K562 (cell line): ENCODE measurements at regions not wholly inside any gene's neighbourhood (a gene's known extent, or its start where the extent isn't known, plus 50 kb on each side); places are given as distances from the start of the nearest gene placed in this dataset.
A peak's percentile ranks its signal among the peaks of the same experiment; 100 is the strongest.

Experiments used
- CBX2 ChIP-seq: fragments of 200-600 bp; sonication (generic); IDR thresholded peaks from one replicate; pipeline ENCODE4 v1.6.1; 2012; ENCODE audit warnings: mild to moderate bottlenecking, low read length, inconsistent platforms; ENCODE audit not compliant: insufficient read depth, poor library complexity, severe bottlenecking
- ETV5 ChIP-seq: sonication (generic); formaldehyde crosslinking; IDR thresholded peaks from 2 replicates; pipeline ENCODE4 v1.4.0; 2020; ENCODE audit warnings: low read depth, mild to moderate bottlenecking, missing genetic modification reagents
- GTF2A2 ChIP-seq: IDR thresholded peaks from 2 replicates; pipeline ENCODE4 v1.6.1; 2016; ENCODE audit warnings: mild to moderate bottlenecking, missing genetic modification characterization, missing compliant biosample characterization
- JUN ChIP-seq, 2 experiments: sonication (generic) in 1 of 2; formaldehyde crosslinking in 1 of 2; IDR thresholded peaks; 2 replicates each; pipeline versions ENCODE4 v1.6.1 to v1.8.0; 2012 to 2022; ENCODE audit warnings: borderline replicate concordance in 2 of 2, mild to moderate bottlenecking in 2 of 2, improper control_type of control experiment in 1 of 2, low read depth in 1 of 2, low read length in 1 of 2, missing genetic modification reagents in 1 of 2
- KAT8 ChIP-seq: fragments of 450-650 bp; IDR thresholded peaks from 2 replicates; pipeline ENCODE4 v1.6.1; 2016; ENCODE audit warnings: low read depth, mild to moderate bottlenecking
- NEUROD1 ChIP-seq: fragments of 150-350 bp; IDR thresholded peaks from 2 replicates; pipeline ENCODE4 v1.6.1; 2014; ENCODE audit warnings: borderline replicate concordance, low read length, low read depth; ENCODE audit not compliant: partially characterized antibody
- PHF20 ChIP-seq: fragments of 450-650 bp; IDR thresholded peaks from 2 replicates; pipeline ENCODE4 v1.6.1; 2018; ENCODE audit not compliant: partially characterized antibody
- PRPF4 ChIP-seq: fragments of 200-400 bp; formaldehyde crosslinking; IDR thresholded peaks from one replicate; pipeline ENCODE4 v1.6.1; 2017; ENCODE audit warnings: low read length, low read depth, mild to moderate bottlenecking; ENCODE audit not compliant: insufficient read depth, poor library complexity, severe bottlenecking
- PURB ChIP-seq: sonication (generic); formaldehyde crosslinking; IDR thresholded peaks from 2 replicates; pipeline ENCODE4 v1.9.0; 2021; ENCODE audit warnings: low read depth, mild to moderate bottlenecking, missing genetic modification reagents
- RCOR1 ChIP-seq, 2 experiments: IDR thresholded peaks; 2 replicates each; pipeline ENCODE4 v1.6.1; 2012; ENCODE audit warnings: low read depth in 2 of 2, low read length in 2 of 2, borderline replicate concordance in 1 of 2, improper control_type of control experiment in 1 of 2
- SMARCE1 ChIP-seq: fragments of 450-650 bp; IDR thresholded peaks from 2 replicates; pipeline ENCODE4 v1.7.1; 2016; ENCODE audit warnings: mild to moderate bottlenecking
- TRIM24 ChIP-seq, 2 experiments: fragments of 450-650 bp; IDR thresholded peaks; 2 replicates each; pipeline ENCODE4 v1.6.1; 2016
- TF ChIP-seq, protein P1 (sequence below): fragments of 250-450 bp; sonication (Bioruptor Pico); IDR thresholded peaks from 2 replicates; pipeline ENCODE4 v1.5.0; 2020; ENCODE audit warnings: mild to moderate bottlenecking, borderline replicate concordance
- TF ChIP-seq, protein P2 (sequence below): fragments of 450-650 bp; IDR thresholded peaks from 2 replicates; pipeline ENCODE4 v1.6.1; 2016; ENCODE audit warnings: mild to moderate bottlenecking, moderate library complexity

DNA sequence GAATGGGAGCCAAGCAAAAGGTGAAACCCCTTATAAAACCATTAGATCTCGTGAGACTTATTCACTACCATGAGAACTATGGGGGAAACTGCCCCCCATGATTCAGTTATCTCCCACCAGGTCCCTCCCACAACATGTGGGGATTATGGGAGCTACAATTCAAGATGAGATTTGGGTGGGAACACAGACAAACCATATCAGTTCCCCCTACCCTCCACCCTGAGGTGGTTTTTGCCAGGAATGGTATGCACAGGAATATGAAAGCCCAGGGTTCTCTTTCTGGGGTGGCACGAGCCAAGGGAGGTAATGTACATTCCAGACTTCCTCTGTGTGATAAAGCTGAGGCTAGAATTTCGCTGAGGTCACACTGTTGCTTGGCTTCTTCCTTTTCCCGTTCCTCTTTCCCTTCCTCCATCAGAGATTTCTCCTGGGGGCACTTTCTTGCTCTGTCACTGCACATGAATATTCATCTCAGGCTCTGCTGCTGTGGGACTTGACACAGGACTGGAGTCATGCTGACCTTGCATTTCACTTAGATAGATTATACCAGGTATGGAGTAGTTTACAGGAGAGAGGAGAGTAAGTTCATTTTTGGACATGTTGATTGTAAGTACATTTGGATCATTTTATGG is 347.0 kb upstream of the MTPN start (continued):
- TF ChIP-seq, protein P1, sequence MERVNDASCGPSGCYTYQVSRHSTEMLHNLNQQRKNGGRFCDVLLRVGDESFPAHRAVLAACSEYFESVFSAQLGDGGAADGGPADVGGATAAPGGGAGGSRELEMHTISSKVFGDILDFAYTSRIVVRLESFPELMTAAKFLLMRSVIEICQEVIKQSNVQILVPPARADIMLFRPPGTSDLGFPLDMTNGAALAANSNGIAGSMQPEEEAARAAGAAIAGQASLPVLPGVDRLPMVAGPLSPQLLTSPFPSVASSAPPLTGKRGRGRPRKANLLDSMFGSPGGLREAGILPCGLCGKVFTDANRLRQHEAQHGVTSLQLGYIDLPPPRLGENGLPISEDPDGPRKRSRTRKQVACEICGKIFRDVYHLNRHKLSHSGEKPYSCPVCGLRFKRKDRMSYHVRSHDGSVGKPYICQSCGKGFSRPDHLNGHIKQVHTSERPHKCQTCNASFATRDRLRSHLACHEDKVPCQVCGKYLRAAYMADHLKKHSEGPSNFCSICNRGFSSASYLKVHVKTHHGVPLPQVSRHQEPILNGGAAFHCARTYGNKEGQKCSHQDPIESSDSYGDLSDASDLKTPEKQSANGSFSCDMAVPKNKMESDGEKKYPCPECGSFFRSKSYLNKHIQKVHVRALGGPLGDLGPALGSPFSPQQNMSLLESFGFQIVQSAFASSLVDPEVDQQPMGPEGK (CRISPR knock-in tag): no peak
- TF ChIP-seq PHF20: no peak
- TF ChIP-seq CBX2: no peak
- no peak for TF ChIP-seq PURB (CRISPR knock-in tag)
- no peak for TF ChIP-seq ETV5 (CRISPR knock-in tag)
- TF ChIP-seq, protein P2, sequence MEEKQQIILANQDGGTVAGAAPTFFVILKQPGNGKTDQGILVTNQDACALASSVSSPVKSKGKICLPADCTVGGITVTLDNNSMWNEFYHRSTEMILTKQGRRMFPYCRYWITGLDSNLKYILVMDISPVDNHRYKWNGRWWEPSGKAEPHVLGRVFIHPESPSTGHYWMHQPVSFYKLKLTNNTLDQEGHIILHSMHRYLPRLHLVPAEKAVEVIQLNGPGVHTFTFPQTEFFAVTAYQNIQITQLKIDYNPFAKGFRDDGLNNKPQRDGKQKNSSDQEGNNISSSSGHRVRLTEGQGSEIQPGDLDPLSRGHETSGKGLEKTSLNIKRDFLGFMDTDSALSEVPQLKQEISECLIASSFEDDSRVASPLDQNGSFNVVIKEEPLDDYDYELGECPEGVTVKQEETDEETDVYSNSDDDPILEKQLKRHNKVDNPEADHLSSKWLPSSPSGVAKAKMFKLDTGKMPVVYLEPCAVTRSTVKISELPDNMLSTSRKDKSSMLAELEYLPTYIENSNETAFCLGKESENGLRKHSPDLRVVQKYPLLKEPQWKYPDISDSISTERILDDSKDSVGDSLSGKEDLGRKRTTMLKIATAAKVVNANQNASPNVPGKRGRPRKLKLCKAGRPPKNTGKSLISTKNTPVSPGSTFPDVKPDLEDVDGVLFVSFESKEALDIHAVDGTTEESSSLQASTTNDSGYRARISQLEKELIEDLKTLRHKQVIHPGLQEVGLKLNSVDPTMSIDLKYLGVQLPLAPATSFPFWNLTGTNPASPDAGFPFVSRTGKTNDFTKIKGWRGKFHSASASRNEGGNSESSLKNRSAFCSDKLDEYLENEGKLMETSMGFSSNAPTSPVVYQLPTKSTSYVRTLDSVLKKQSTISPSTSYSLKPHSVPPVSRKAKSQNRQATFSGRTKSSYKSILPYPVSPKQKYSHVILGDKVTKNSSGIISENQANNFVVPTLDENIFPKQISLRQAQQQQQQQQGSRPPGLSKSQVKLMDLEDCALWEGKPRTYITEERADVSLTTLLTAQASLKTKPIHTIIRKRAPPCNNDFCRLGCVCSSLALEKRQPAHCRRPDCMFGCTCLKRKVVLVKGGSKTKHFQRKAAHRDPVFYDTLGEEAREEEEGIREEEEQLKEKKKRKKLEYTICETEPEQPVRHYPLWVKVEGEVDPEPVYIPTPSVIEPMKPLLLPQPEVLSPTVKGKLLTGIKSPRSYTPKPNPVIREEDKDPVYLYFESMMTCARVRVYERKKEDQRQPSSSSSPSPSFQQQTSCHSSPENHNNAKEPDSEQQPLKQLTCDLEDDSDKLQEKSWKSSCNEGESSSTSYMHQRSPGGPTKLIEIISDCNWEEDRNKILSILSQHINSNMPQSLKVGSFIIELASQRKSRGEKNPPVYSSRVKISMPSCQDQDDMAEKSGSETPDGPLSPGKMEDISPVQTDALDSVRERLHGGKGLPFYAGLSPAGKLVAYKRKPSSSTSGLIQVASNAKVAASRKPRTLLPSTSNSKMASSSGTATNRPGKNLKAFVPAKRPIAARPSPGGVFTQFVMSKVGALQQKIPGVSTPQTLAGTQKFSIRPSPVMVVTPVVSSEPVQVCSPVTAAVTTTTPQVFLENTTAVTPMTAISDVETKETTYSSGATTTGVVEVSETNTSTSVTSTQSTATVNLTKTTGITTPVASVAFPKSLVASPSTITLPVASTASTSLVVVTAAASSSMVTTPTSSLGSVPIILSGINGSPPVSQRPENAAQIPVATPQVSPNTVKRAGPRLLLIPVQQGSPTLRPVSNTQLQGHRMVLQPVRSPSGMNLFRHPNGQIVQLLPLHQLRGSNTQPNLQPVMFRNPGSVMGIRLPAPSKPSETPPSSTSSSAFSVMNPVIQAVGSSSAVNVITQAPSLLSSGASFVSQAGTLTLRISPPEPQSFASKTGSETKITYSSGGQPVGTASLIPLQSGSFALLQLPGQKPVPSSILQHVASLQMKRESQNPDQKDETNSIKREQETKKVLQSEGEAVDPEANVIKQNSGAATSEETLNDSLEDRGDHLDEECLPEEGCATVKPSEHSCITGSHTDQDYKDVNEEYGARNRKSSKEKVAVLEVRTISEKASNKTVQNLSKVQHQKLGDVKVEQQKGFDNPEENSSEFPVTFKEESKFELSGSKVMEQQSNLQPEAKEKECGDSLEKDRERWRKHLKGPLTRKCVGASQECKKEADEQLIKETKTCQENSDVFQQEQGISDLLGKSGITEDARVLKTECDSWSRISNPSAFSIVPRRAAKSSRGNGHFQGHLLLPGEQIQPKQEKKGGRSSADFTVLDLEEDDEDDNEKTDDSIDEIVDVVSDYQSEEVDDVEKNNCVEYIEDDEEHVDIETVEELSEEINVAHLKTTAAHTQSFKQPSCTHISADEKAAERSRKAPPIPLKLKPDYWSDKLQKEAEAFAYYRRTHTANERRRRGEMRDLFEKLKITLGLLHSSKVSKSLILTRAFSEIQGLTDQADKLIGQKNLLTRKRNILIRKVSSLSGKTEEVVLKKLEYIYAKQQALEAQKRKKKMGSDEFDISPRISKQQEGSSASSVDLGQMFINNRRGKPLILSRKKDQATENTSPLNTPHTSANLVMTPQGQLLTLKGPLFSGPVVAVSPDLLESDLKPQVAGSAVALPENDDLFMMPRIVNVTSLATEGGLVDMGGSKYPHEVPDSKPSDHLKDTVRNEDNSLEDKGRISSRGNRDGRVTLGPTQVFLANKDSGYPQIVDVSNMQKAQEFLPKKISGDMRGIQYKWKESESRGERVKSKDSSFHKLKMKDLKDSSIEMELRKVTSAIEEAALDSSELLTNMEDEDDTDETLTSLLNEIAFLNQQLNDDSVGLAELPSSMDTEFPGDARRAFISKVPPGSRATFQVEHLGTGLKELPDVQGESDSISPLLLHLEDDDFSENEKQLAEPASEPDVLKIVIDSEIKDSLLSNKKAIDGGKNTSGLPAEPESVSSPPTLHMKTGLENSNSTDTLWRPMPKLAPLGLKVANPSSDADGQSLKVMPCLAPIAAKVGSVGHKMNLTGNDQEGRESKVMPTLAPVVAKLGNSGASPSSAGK: 0 out of 2 replicates have a peak, but pooled peaks have one; percentile 21
- no peak for TF ChIP-seq PRPF4
- TF ChIP-seq SMARCE1: no peak
- no peak for TF ChIP-seq TRIM24 (IDR thresholded peaks at IDR 0.05)
- no peak for TF ChIP-seq GTF2A2 (tag)
- no peak for TF ChIP-seq KAT8
- TF ChIP-seq JUN (IDR thresholded peaks at IDR 0.05; ENCODE audit: borderline replicate concordance, low read depth, low read length): no peak
- no peak for TF ChIP-seq JUN (CRISPR knock-in tag; IDR thresholded peaks at IDR 0.05; ENCODE audit: borderline replicate concordance)
- TF ChIP-seq NEUROD1: no peak
- peak in 1 of 2 experiments; percentile 56; a peak in 2 of 4 replicates for TF ChIP-seq RCOR1 (IDR thresholded peaks at IDR 0.05; ENCODE audit: borderline replicate concordance in 1 of 2, low read depth in 2 of 2, low read length in 2 of 2)
